Epidermal melanocyte (primary cell): ENCODE measurements at regions not wholly inside any gene's neighbourhood (a gene's known extent, or its start where the extent isn't known, plus 50 kb on each side); places are given as distances from the start of the nearest gene placed in this dataset.

ENCODE experiments used
- DNase-seq: peaks from one replicate; pipeline ENCODE4 v3.0.0; 2011; ENCODE audit warnings: low spot score; ENCODE audit not compliant: insufficient read length

DNA sequence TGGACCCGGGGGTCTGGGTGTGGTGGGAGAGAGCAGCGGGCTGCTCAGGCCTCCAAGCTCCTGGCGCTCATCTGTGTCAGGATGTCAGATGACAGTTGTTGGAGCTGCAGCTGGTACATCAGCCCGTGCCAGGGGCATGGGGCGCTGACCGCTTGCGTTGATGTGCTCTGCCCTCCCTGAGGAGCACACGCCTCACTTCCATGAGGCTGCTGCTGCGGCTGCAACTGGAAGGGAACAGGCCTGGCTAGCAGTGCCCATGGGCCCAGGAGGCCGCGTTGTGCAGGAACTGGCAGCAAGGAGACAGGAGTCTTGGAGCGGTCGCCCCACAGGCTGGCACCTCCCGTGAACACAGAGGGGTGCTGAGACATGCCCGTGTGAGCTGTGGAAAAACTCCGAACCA lies 361.3 kb upstream of the MKI67 start:
- DNase-seq = no peak

DNA sequence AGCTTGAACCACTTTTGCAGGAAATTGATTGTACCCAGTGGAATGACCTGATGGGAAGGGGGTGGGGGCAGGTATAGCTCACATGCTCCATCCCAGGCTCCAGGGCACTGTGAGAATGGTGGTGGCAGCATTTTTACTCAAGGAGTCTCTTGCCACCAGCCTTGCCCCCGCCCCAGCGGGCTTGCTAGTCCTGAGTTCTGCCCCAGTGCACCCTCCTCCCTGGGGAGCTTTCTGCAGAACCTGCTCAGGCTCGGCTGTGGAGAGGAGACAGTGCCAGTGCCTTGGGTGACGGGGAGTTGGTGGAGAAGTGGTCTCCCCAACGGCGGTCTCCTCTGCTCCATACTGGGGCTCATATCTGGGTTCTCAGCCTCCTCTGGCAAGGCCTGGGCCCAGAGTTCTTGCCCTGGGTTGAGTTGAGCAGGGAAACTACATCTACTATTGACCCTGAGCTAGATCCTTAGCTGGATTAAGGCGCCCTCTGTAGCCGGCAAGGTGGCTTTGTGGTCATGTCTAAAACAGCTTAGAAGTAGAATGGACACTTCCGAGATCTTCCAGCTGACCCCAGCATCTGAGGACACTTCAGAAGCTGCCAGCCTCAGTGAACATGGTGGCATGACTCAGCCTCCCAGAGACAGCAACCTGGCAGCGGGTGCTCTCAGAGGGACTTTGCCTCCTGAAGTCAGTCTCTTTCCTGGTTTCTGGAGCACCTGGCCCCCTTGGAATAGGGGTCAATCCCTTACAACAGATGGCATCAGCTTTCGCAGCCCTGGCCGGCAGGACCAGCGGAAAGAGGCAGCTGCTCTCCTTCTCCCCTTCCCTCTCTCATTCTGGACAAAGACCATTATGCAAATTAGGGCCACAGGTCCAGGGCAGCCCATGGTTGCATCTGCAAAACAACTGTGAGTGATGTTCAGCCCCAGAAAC lies 363.4 kb upstream of the MKI67 start:
- no peak for DNase-seq

DNA sequence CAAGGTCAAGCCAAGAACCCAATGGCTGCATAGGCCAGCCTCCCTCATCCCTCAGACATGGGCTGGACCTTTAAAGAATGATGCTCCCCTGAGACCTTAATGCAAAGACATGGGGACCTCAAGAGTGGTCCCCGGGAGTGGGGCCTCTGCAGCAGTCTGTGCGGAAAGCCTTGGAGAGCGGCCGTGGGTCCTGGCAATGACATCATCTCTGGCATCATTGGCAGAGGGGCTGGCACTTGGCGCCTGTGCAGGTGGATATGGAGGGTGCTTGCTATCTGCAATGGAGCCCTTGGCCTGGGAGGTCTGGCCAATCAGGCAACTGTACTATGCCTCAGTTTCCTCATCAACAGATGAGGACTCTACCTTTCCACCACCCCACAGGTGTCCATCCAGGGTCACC lies 365.5 kb upstream of the MKI67 start:
- no peak for DNase-seq

DNA sequence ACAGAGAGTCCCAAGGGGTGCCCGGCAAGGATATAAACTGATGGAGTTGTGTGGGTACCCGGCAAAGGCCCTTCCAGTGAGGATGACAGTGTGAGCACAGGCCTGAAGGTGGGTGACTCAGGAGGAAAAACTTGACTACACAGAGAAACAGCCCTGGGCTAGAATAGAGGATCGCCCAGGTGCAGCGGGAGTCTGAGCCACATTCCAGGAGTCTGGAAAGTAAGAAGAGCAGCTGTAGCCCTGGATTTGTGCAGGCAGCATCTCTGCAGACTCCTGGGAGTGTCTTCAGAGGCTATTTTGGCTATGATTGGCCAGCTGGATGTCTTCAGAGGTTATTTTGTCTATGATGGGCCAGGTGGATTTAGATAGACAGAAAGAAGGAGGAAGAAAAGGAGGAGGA lies 367.6 kb upstream of the MKI67 start:
- no peak for DNase-seq

DNA sequence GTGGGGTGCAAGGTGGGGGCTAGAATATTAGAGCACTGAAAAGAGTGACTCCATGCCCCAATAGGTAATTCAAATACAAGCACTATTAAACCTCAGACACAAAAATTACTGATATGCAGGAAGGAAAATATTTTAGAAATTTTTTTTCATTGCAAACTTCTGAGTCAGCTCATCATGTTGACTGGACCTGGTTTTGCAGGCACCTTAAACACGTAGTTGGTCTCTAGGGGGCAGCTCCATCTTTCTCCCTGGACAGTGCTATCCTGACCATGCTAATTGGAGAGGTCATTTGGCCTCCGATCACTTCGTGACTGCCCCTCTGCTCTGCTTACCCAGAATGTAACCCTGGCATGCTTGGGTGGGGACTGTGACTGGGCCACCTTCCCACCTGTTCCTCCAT lies 368.4 kb upstream of the MKI67 start:
- DNase-seq = no peak

DNA sequence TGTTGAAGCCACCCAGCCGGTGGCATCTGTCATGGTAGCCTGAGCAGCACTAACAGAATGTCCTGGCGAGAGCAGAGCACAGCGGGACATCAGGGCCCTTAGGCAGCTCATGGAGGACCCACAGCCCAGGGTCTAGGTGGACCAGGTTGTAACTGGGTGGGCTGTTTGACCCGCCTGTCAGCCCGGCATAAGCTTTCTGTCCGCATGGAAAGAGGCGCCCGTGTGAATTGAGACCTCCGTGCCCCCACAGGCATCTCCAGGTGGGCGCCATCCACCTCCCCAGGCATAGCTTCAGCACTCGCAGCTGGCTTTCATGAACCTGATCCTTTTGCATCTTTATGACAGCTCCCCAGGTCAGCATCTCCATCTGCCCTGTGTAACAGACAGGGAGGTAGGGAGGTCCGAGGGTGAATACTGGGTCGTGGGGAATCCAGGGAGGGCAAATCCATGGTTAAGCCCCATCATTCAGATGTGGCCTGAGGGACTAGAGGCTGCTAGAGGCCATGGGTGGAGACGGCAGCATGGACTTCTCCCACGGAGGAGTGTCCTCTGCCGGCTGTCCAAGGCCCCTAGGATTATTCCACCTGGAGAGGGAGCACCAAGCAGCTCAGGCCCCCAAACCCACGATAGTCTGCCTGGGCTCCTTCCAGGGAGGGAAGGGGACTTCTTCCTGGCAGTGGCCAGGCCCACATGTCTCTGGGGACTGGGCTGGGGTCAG lies 371.6 kb upstream of the MKI67 start:
- no peak for DNase-seq

DNA sequence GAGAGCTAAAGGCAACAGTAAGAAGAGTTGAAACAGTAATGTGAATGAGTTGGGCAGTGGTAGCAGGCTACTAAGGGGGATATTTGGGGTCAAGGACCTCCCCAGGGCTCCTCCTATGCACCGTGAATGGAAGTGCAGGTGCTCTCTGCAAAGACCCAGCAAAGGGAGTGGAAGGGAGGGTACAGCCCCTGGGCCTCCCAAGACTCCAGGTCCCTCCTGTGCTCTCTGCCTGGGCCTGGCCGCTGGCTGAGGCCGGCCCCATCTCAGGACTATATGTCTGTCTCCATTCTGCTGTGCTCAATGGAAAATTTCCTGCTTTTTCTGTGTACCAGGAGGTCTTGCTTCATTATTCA lies 372.1 kb upstream of the MKI67 start:
- no peak for DNase-seq

DNA sequence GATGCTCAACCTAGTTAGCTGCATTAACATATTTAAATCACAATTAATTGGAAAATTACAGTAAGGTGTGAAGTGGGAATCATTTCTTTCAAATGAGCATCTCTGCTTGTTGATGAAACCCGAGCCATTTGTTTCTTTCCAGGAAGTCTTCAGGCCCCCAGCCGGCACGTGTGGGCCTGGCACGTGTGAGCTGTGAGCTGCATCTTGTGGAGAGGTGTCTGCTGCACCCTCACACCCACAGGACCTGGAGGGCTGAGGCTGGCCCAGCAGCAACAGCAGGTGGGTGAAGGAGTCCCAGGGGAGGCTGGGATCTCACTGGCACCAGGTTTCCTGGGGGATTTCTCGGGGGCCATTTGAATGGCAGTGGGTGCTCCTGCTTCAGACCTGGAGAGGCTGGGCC lies 372.5 kb upstream of the MKI67 start:
- no peak for DNase-seq

DNA sequence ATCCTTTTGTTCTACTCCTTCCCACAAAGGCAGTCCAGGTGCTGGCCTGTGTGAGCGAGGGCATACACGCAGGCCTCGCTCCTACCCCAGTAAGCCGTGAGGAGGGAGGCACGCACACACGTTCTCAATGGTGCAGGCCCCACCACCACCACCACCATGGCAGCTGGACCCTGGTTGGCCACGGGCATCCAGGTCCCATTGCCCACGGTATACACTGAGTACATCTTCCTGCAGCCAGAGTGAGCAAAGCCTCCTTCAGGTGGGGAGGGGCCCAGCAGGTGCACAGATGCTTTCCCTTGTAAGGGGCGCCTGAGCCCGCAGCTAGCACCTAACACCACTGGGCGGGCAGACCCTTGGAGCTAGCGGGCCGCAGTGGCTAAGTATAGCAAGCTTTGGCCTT lies 373.3 kb upstream of the MKI67 start:
- no peak for DNase-seq

DNA sequence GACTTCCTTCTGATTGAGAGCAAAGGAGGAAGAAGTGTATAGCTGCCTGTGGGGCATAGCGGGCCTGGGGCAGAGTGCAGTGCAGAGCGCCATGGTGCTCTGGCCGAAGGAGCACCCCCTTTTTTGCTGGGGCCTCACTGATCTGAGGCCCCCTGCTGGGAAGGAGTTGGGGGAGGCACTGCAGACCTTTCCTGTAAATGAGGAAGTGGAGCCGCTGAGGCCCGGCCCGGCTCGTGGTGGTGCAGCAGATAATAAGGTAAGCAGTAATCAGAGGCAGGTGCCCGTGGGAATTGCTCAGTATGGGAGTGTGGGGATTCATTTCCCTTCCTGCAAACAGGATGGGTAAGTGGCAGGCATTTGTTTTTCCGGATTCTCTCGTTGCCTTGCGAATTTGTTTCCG lies 373.7 kb upstream of the MKI67 start:
- DNase-seq = no peak

DNA sequence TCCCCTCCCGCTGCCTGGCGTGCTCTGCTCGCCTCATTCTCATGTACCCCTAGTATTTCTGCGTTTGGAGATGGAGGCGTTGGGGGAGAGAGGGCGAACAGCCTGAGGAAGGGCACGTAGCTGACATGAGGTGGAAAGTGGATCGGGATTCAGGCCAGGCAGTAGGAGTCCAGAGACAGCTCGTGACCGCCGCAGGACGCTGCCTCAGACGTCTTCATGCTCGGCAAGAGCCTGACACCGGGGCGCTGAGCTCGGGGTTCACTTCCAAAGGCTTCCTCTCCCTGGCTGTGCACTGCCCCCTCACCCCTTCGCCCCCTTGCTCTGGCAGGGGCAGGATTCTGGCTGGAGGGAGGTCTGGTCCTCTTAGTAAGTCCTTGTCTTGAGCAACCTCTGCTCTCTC lies 374.4 kb upstream of the MKI67 start:
- DNase-seq = no peak

DNA sequence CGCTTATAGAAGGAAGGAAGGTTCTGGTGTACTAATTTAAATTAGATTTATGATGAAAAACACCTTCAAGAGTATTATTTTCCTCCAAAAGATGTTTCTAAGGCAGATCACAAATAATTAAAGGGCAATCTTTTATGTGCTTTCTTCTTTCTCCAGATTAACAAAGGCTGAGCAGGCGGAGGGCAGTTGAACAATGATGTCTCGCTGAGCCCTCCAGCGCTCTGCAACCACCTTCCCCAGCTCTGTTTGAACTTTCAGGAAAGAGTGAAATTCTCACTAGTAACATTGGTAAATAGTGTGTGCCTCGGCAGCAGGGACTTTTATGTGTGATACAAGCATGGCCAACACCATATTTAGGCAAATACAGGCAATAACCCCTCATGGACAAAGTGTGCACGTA lies 379.1 kb upstream of the MKI67 start:
- no peak for DNase-seq

DNA sequence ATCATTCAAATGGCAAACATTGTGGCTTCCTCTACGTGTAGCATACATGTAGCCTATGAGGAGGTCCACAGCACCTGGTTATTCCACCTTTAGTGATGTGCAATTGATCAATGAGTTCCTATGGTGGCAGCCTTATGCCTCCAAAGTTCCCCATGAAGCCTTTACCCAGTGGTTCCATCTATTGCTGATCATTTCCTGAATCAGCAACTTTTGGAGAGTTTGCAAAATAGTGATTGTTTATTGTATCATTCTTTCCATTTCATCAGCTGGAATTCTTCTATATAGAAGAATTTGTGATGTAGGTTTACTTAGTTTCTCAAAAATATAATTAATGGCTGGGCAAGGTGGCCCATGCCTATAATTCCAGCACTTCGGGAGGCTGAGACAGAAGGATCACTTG lies 380.2 kb upstream of the MKI67 start:
- DNase-seq = no peak

DNA sequence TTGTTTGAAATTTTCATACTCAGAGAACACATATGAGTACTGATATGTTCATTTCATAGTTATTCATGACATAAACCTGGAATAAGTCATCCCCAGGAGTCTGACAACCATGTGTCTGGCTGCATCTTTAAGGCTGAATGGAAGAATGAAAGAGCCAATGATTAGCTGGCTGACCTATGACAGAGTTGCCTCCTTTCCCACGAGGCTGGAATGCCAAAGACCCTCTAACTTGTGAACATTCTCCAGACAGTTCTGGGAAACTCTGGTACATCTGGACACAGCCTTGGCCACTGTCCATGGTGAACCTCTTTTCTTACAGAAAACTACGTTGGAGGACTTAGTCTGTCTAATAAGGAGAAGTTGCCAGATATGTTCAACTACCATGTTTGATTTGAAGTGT lies 380.8 kb upstream of the MKI67 start:
- DNase-seq = no peak

DNA sequence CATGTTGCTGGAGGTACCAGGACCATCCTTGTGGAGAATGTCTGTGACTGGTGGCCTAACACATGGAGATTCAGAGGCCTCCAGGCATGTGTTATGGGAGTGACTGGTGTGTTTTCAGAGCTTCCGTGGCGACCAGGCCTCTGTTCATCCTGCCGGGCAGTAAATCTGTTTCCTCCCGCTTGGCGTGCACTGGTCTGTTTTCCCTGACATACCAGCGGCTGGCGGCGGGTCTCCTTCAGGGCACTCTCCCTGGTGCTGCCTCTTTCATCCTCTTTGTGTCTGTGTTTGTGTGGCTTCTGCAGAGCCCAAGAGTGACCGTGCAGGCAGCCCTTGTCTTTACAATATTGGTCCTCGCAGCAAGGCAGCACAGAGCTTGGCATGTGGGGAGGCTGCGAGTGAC lies 385.1 kb upstream of the MKI67 start:
- DNase-seq = no peak

DNA sequence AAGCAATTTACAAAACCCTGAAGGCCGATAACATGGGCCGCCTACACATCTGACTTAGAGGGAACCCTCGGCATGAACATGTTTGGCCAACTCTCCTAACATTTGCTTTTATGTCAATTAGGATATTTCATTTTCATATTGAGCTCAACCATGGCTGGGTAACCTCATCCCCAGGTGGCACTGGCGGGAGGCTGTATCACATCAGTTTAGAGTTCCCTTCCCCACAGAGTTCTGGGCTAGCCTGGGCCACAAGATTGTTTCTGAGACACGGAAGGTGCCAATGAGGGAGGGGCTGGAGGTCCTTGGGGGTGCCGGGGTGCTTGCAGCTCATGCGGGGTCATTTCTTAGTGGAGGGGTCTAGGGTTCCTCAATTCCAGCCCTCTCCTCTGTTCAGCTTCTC lies 386.5 kb upstream of the MKI67 start:
- no peak for DNase-seq

DNA sequence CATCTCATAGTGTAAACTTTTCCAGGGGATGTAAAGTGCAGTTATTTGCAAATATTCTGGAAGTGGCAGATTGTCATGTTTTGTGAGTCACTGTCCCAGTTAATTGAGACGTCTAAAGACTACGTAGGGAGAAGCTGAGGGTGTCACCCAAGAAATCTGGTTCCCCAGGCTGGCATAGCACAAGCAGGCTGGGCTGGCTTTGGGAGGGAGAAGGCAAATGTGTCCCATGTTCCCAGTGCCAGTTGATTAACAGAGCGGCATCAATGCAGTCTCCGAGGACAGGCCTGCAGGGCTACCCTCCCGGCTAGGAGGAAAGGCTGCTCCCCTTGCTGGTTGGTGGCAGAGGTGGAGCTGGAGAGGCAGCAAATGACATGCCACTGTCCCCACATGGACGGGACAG lies 388.3 kb upstream of the MKI67 start:
- DNase-seq = no peak

DNA sequence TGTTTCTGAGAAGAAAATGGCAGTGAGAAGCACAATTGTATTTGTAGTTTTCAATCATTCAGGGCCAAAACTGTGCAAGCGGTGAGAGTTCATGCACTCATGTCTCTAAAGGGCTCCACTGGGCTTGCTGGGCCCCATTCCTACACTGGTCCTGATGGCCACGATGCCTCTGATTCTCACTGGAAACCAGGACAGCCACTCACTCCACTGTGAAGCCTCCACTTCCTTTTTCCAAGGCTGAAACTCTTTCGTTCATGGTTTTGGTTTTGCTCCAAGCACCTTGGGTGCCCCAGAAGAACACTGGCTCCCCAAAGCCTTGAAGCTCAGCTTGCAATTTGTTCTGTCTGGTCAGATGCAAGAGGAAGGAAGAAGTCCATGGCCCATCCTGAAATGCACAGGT lies 390.0 kb upstream of the MKI67 start:
- DNase-seq = no peak

DNA sequence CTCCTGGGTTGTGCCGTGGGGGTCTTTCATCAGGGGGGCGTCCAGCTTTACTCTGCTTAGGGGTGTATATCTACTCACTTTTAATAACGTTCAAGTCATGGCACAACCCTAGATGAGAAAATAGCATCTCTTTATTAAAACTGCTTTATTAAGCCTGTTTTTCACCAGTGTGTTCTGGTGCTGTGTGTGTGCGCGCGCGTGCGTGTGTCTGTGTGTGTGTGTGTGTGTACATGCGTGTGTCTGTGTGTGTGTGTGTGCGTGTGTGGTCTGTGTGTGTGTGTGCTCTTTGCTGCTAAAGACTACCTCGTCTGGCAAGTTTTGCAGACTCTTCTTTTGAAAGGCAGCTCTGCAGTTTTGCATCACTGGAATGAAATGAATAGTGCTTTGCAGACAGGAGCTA lies 390.9 kb upstream of the MKI67 start:
- no peak for DNase-seq

DNA sequence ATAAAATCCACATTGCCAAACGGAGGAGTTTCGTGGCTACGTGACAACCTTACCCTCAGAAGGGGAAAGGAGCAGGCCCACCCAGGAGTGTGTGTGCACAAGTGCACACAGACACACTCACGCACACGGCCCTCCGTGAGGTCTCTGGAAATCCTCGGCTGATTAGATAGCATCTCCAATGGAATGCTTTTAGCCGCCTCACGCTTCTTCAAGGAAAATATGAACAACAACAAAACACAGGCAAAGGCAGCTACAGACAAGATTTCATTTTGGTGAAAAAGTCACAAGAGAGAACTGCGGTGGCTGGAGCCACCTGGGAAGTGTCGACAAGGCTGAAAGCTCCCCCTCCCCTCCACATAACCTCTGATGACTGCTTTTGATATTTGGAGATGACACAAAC lies 391.8 kb upstream of the MKI67 start:
- no peak for DNase-seq

DNA sequence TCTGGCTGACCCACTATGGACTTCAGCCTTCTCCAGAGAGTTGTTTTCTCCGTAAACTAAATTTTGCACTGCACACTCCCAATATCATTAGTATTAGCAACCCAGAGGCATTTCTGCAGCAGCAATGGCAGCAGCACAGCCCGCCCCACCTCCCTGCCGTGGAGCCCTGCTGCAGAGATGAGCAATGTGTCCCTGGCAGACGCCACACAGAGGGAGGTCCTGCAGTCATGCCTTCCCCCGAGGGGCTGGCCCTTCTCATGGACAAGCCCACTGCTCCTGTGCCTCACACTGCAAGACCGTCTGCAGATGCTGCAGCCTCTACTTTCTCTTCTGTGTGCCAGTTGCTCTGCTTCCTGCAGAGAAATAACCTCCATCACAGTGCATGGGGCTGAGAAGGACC lies 393.4 kb upstream of the MKI67 start:
- no peak for DNase-seq

DNA sequence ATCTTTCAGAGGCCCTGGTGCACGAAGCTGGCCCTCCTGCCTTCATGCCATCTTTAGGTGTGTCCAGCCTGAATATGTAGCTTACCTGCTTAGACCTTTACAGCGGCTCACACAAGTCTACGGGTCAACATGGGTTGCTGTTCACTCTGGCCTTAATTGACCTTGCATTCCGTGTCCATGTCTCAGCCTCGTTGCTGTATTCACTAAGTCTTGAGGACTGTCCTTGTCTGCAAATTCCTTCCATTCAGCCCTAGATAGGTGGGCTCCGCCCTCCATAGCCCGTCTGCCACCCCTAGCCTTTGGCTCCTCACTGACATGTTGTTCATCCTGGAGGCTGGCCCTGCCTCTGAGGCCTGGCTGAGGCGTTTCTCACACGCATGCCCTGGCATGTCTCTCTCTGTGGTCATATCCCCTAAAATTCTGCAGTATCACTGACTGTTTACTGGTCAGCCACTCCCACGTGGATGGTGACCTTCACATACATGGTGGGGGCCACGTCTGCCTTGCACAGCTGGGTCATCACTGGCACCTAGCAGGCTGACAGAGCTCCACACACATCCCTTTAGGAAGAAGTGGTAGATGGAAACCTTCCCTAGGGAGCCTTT lies 394.1 kb upstream of the MKI67 start:
- no peak for DNase-seq
